Stimulated activated CD4-positive, alpha-beta T cell treated with anti-CD3 and anti-CD28 coated beads, TNF-alpha, amount 100 ng/mL, for 1 hour (primary cell): ENCODE measurements at regions not wholly inside any gene's neighbourhood (a gene's known extent, or its start where the extent isn't known, plus 50 kb on each side); places are given as distances from the start of the nearest gene placed in this dataset.
"Not testable (repeated sequence)": the region's sequence is repeated elsewhere in the genome, so short reads cannot be mapped to it uniquely, and the experiment has no call there.

Source experiments
- DNase-seq, 3 donors: peaks; one replicate each; pipeline ENCODE4 v3.0.0-alpha.2; 2020; ENCODE audit warnings: low read depth in 3 of 3, low spot score in 1 of 3

- DNase-seq = not testable (repeated sequence)
Measured at GRCh38 chr16:32115562-32115961, 137.5 kb upstream of the TP53TG3D start.

GRCh38 chr16:32116080-32116479 lies 137.0 kb upstream of the TP53TG3D start:
- DNase-seq = peak in 1 of 3 donors; percentile 7

- not testable (repeated sequence) for DNase-seq
Measured at GRCh38 chr16:32116533-32116932, 136.6 kb upstream of the TP53TG3D start.

- DNase-seq = not testable (repeated sequence)
Measured at GRCh38 chr16:32120372-32120771, 132.7 kb upstream of the TP53TG3D start.

- DNase-seq = not testable (repeated sequence)
Measured at GRCh38 chr16:32120779-32121178, 132.3 kb upstream of the TP53TG3D start.

GRCh38 chr16:32121273-32121900 lies 131.7 kb upstream of the TP53TG3D start:
- DNase-seq = not testable (repeated sequence)

GRCh38 chr16:32152434-32152833 lies 100.7 kb upstream of the TP53TG3D start:
- DNase-seq = not testable (repeated sequence)

- DNase-seq = not testable (repeated sequence)
Measured at GRCh38 chr16:32187918-32188669, 65.0 kb upstream of the TP53TG3D start.

- not testable (repeated sequence) for DNase-seq
Measured at GRCh38 chr16:32202585-32202984, 50.5 kb upstream of the TP53TG3D start.
